Vagina (tissue), 2 donors: ENCODE measurements at regions not wholly inside any gene's neighbourhood (a gene's known extent, or its start where the extent isn't known, plus 50 kb on each side); places are given as distances from the start of the nearest gene placed in this dataset.

Source experiments
- POLR2A ChIP-seq, 2 donors: fragments of 450-650 bp; IDR thresholded peaks; one replicate each; pipeline ENCODE4 v1.6.1; 2017; ENCODE audit warnings: antibody characterized with exemption in 2 of 2, mild to moderate bottlenecking in 2 of 2, moderate library complexity in 2 of 2
- TF ChIP-seq, protein P1 (sequence below), 3 experiments: fragments of 450-650 bp in 2 of 3; fragments of 200-600 bp in 1 of 3; sonication (generic) in 1 of 3; IDR thresholded peaks; one replicate each; pipeline ENCODE4 v1.5.1; 2017 to 2019; ENCODE audit warnings: antibody characterized with exemption in 3 of 3, mild to moderate bottlenecking in 2 of 3, moderate library complexity in 2 of 3

DNA sequence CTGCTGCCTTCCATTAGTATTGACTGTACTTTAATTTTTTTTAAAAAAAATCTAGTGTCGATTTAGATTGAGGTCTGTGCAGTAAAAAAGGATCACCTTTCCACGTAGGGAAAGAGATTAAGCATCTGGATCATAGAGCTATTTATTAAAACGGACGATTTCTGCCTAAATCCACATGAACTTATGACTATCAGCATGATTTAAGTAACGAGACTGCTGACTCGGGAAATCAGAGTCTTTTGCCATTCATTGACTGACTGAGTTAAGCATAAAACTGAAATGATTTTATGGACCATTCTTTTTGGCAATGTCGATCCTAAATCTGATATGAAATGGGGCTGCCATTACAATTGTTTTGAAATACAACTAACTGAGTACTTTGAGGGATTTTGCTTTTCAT, 261.7 kb downstream of the SAMD5 start:
- TF ChIP-seq, protein P1, sequence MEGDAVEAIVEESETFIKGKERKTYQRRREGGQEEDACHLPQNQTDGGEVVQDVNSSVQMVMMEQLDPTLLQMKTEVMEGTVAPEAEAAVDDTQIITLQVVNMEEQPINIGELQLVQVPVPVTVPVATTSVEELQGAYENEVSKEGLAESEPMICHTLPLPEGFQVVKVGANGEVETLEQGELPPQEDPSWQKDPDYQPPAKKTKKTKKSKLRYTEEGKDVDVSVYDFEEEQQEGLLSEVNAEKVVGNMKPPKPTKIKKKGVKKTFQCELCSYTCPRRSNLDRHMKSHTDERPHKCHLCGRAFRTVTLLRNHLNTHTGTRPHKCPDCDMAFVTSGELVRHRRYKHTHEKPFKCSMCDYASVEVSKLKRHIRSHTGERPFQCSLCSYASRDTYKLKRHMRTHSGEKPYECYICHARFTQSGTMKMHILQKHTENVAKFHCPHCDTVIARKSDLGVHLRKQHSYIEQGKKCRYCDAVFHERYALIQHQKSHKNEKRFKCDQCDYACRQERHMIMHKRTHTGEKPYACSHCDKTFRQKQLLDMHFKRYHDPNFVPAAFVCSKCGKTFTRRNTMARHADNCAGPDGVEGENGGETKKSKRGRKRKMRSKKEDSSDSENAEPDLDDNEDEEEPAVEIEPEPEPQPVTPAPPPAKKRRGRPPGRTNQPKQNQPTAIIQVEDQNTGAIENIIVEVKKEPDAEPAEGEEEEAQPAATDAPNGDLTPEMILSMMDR (IDR thresholded peaks at IDR 0.05), result no peak
- TF ChIP-seq POLR2A (IDR thresholded peaks at IDR 0.05), result no peak
